ENCODE measurements at regions not wholly inside any gene's neighbourhood (a gene's known extent, or its start where the extent isn't known, plus 50 kb on each side); places are given as distances from the start of the nearest gene placed in this dataset.

DNA sequence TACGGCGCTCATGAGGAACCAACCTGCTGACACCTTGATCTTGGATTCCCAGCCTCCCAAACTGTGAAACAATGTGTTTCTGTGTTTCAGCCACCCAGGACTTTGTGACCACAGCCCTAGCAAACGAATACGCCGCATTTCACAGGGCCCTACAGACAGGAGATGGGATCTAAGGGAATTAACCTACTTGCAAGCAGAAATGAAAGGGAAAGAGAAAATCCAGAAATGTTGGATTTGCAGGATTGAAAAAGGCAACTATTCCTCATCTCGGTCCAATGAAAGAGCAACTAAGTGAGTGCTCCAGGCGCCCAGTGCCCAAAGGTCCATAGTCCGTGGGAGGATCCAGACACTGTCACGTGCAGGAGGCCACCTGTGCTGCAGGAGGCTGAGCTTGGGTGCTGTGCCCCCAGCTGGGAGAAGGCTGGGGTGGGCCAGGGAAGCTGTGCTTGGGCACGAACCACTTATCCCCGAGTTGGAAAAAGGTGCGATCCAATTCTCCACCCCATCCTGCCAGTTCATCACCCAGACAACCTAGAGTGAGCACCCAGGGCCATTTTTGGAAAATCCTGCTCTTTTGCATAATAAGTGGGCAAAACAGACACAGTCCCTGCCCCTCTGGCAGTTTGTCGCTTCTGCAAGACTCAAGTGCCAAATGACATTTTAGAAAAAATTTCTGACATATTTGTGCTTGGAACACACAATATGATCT, 177.9 kb downstream of the C9orf50 start:
- Histone ChIP-seq H3K27ac (ENCODE audit: low read depth in 1 of 2, low read length in 2 of 2) (peak overlapping the region; percentile 22 to 72), H3K9ac (ENCODE audit: low read depth in 1 of 2, low read length in 2 of 2) (no peak overlapping the region), H3K36me3 (ENCODE audit: control insufficient read depth in 4 of 4, insufficient read depth in 3 of 4, low read depth in 1 of 4, low read length in 3 of 4) (no peaks in the 10 kb centered on the region), H3K4me3 (ENCODE audit: low read depth in 1 of 3, low read length in 3 of 3) (peak overlapping the region in 1 of 3 donors; percentile 35), H3K4me1 (ENCODE audit: control insufficient read depth in 4 of 4, insufficient read depth in 4 of 4, low read length in 3 of 4) (peaks cover 0 to 14% (median 8%) of the 10 kb centered on the region in 4 donors), H3K9me3 (ENCODE audit: control insufficient read depth in 4 of 4, low read length in 3 of 4) (no peaks in the 10 kb centered on the region), H3K27me3 (ENCODE audit: control insufficient read depth in 4 of 4, insufficient read depth in 4 of 4, low read length in 3 of 4) (no peaks in the 10 kb centered on the region)
- peak; percentile 52 for DNase-seq (ENCODE audit: low spot score)
- TF ChIP-seq FOXA1 (IDR thresholded peaks at IDR 0.05) (no peak), MAX (IDR thresholded peaks at IDR 0.05) (peak; percentile 65), TAF1 (conservative IDR thresholded peaks at IDR 0.05) (no peak), RAD21 (IDR thresholded peaks at IDR 0.05) (peak; percentile 60 to 66), RXRA (IDR thresholded peaks at IDR 0.05) (peak; percentile 64 to 69), GABPA (IDR thresholded peaks at IDR 0.05 in 1 of 2, conservative IDR thresholded peaks at IDR 0.05 in 1 of 2) (peak in 1 of 2 donors; percentile 38), FOXA2 (IDR thresholded peaks at IDR 0.05) (no peak), CTCF (IDR thresholded peaks at IDR 0.05; ENCODE audit: low read depth, low read length, missing input control) (no peak), EGR1 (IDR thresholded peaks at IDR 0.05; ENCODE audit: low read depth in 2 of 2) (no peak), YY1 (IDR thresholded peaks at IDR 0.05) (peak; percentile 69), HNF4A (conservative IDR thresholded peaks at IDR 0.05) (peak; percentile 97 to 100), SP1 (IDR thresholded peaks at IDR 0.05) (peak; percentile 76), JUND (IDR thresholded peaks at IDR 0.05) (peak in 1 of 2 donors; percentile 38), HNF4G (IDR thresholded peaks at IDR 0.05) (peak; percentile 96), NR2F2 (IDR thresholded peaks at IDR 0.05) (no peak)
- TF ChIP-seq, protein P1, sequence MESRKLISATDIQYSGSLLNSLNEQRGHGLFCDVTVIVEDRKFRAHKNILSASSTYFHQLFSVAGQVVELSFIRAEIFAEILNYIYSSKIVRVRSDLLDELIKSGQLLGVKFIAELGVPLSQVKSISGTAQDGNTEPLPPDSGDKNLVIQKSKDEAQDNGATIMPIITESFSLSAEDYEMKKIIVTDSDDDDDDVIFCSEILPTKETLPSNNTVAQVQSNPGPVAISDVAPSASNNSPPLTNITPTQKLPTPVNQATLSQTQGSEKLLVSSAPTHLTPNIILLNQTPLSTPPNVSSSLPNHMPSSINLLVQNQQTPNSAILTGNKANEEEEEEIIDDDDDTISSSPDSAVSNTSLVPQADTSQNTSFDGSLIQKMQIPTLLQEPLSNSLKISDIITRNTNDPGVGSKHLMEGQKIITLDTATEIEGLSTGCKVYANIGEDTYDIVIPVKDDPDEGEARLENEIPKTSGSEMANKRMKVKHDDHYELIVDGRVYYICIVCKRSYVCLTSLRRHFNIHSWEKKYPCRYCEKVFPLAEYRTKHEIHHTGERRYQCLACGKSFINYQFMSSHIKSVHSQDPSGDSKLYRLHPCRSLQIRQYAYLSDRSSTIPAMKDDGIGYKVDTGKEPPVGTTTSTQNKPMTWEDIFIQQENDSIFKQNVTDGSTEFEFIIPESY (IDR thresholded peaks at IDR 0.05) = no peak
- TF ChIP-seq, protein P2, sequence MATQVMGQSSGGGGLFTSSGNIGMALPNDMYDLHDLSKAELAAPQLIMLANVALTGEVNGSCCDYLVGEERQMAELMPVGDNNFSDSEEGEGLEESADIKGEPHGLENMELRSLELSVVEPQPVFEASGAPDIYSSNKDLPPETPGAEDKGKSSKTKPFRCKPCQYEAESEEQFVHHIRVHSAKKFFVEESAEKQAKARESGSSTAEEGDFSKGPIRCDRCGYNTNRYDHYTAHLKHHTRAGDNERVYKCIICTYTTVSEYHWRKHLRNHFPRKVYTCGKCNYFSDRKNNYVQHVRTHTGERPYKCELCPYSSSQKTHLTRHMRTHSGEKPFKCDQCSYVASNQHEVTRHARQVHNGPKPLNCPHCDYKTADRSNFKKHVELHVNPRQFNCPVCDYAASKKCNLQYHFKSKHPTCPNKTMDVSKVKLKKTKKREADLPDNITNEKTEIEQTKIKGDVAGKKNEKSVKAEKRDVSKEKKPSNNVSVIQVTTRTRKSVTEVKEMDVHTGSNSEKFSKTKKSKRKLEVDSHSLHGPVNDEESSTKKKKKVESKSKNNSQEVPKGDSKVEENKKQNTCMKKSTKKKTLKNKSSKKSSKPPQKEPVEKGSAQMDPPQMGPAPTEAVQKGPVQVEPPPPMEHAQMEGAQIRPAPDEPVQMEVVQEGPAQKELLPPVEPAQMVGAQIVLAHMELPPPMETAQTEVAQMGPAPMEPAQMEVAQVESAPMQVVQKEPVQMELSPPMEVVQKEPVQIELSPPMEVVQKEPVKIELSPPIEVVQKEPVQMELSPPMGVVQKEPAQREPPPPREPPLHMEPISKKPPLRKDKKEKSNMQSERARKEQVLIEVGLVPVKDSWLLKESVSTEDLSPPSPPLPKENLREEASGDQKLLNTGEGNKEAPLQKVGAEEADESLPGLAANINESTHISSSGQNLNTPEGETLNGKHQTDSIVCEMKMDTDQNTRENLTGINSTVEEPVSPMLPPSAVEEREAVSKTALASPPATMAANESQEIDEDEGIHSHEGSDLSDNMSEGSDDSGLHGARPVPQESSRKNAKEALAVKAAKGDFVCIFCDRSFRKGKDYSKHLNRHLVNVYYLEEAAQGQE (IDR thresholded peaks at IDR 0.05) = peak; percentile 57
- TF ChIP-seq, protein P3, sequence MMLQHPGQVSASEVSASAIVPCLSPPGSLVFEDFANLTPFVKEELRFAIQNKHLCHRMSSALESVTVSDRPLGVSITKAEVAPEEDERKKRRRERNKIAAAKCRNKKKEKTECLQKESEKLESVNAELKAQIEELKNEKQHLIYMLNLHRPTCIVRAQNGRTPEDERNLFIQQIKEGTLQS (IDR thresholded peaks at IDR 0.05) = no peak
- 46% methylated on average over 13 of the region's 13 CpGs for WGBS
